Duodenal mucosa (tissue), 2 donors: ENCODE measurements at regions not wholly inside any gene's neighbourhood (a gene's known extent, or its start where the extent isn't known, plus 50 kb on each side); places are given as distances from the start of the nearest gene placed in this dataset.
"Not testable (repeated sequence)": the region's sequence is repeated elsewhere in the genome, so short reads cannot be mapped to it uniquely, and the experiment has no call there.

Source experiments
- H3K27ac ChIP-seq: one replicate; pipeline ENCODE4 v1.7.0; 2013; ENCODE audit warnings: low read depth, low read length
- H3K27me3 ChIP-seq, 2 donors: one replicate each; pipeline ENCODE4 v1.7.0; 2013; ENCODE audit warnings: low read length in 2 of 2, control low read depth in 1 of 2; ENCODE audit not compliant: insufficient read depth in 2 of 2, control insufficient read depth in 1 of 2
- H3K36me3 ChIP-seq, 2 donors: one replicate each; pipeline ENCODE4 v1.7.0; 2013; ENCODE audit warnings: low read length in 2 of 2, control low read depth in 1 of 2; ENCODE audit not compliant: insufficient read depth in 2 of 2, control insufficient read depth in 1 of 2
- H3K4me1 ChIP-seq, 2 donors: one replicate each; pipeline ENCODE4 v1.7.0; 2013; ENCODE audit warnings: low read length in 2 of 2, control low read depth in 1 of 2; ENCODE audit not compliant: insufficient read depth in 2 of 2, control insufficient read depth in 1 of 2
- H3K4me3 ChIP-seq, 2 donors: one replicate each; pipeline ENCODE4 v1.7.0; 2013; ENCODE audit warnings: low read length in 2 of 2, low read depth in 1 of 2
- H3K9ac ChIP-seq, 2 donors: one replicate each; pipeline ENCODE4 v1.7.0; 2013; ENCODE audit warnings: low read length in 2 of 2, low read depth in 1 of 2
- H3K9me3 ChIP-seq, 2 donors: one replicate each; pipeline ENCODE4 v1.7.0; 2013; ENCODE audit warnings: low read length in 2 of 2, control low read depth in 1 of 2; ENCODE audit not compliant: control insufficient read depth in 1 of 2

DNA sequence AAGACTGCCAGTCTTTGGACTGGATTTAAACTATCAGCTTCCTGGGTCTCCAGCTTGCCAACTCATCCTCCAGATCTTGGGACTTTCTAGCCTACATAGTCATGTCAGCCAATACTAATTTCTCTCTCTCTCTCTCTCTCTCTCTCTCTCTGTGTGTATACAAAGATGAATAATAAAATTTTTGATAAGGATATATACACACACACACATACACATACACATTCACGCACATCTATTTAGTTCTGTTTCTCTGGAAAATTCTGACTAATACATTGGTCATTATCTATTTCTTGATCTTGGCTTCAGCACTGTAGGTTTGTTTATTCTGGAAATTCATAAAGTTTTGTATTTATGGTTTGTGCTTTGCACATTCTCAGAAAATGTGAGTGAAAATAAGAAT is 1606.2 kb upstream of the NUDT12 start:
- Histone ChIP-seq H3K9me3 (peaks cover under 1 to 9% of the 10 kb centered on the region in 2 donors), H3K9ac (no peak overlapping the region), H3K4me1 (no peaks in the 10 kb centered on the region), H3K4me3 (no peak overlapping the region), H3K27ac (no peak overlapping the region), H3K36me3 (no peaks in the 10 kb centered on the region), H3K27me3 (no peaks in the 10 kb centered on the region)

DNA sequence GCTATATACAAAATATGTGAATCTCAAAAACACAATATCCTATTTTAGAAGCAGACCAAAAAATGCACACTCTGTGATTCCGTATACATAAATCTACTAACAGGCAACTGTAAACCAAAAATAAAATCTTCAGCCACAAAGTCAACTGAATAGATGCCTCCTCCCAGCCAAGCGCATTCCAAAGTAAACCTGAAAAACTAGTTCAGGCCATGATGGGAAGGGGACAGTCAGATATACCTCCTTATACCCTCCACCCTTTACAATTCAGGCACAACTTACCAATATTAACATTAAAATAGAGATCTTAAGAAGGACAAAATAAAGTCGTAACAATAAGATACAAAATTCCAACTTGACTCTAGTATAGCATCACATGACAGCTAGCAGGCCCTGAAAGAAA is 1604.5 kb upstream of the NUDT12 start:
- no peak overlapping the region for H3K9ac ChIP-seq
- H3K9me3 ChIP-seq = peaks cover 5 to 9% of the 10 kb centered on the region in 2 donors
- H3K36me3 ChIP-seq = no peaks in the 10 kb centered on the region
- H3K27ac ChIP-seq = no peak overlapping the region
- H3K27me3 ChIP-seq = no peaks in the 10 kb centered on the region
- no peak overlapping the region for H3K4me3 ChIP-seq
- no peaks in the 10 kb centered on the region for H3K4me1 ChIP-seq

DNA sequence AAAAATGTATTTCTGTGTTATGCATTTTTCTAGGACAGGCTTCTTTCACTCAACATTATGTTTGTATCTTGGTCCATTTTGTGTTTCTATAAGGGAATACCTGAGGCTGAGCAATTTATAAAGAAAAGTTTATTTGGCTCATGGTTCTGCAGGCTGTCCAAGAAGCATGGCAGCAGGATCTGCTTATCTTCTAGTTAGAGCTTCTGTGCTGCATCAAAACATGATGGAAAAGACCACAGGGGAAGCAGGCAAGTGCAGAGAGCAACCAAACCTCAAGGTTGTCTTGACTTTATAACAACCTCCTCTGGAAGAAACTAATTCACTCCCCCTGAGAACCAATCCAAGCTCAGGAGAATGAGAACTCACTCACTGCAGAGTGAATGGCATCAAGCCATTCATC is 1601.0 kb upstream of the NUDT12 start:
- H3K27me3 ChIP-seq = no peaks in the 10 kb centered on the region
- no peaks in the 10 kb centered on the region for H3K4me1 ChIP-seq
- no peaks in the 10 kb centered on the region for H3K36me3 ChIP-seq
- H3K4me3 ChIP-seq = no peak overlapping the region
- H3K9me3 ChIP-seq = peaks cover 4 to 10% of the 10 kb centered on the region in 2 donors
- no peak overlapping the region for H3K9ac ChIP-seq
- no peak overlapping the region for H3K27ac ChIP-seq

DNA sequence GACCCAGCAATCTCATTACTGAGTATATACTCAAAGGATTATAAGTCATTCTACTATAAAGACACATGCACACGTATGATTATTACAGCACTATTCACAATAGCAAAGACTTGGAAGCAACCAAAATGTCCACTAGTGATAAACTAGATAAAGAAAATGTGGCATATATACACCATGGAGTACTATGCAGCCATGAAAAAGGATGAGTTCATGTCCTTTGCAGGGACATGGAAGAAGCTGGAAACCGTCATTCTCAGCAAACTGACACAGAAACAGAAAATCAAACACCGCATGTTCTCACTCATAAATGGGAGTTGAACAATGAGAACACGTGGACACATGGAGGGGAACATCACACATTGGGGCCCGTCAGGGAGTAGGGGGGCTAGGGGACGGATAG is 1600.0 kb upstream of the NUDT12 start:
- H3K4me1 ChIP-seq, H3K27ac ChIP-seq, H3K4me3 ChIP-seq, H3K9ac ChIP-seq, H3K36me3 ChIP-seq, H3K9me3 ChIP-seq, H3K27me3 ChIP-seq: not testable (repeated sequence)

DNA sequence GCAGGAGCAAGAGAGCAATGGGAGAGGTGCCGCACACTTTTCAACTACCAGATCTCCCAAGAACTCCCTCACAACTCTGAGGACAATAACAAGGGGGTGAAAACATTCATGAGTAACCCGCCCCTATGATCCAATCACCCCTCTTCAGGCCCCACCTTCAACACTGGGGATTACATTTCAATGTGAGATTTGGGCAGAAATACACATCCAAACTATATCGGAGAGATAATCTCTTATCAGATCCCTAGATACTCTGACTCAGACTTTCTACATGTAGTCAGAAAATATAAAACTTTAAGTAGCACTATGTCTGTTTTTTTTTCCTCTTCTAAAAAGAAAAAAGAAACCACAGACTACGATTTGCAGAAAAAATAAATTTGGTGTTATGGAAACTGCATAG is 1595.9 kb upstream of the NUDT12 start:
- Histone ChIP-seq H3K27me3 (no peaks in the 10 kb centered on the region), H3K4me3 (no peak overlapping the region), H3K9me3 (peaks cover 7 to 10% of the 10 kb centered on the region in 2 donors), H3K4me1 (no peaks in the 10 kb centered on the region), H3K9ac (no peak overlapping the region), H3K27ac (no peak overlapping the region), H3K36me3 (no peaks in the 10 kb centered on the region)

DNA sequence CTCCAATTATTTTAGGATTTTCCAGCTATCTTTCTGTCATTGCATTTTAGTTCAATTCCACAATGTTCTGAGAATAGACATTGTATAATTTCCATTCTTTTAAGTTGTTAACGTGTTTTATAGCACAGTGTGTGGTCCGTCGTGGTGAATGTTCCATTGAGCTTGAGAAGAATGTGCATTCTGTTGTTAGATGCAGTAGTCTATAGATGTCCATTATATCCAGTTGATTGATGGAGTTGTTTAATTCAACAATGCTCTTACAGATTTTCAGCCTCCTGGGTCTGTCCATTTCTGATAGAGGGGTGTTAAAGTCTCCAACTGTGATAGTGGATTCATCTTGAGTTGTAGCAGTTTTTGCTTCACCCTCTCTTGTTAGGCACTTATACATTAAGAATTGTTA is 1587.7 kb upstream of the NUDT12 start:
- Histone ChIP-seq H3K9ac (no peak overlapping the region), H3K27me3 (no peaks in the 10 kb centered on the region), H3K4me3 (no peak overlapping the region), H3K27ac (no peak overlapping the region), H3K9me3 (peaks cover 0 to 3% of the 10 kb centered on the region in 2 donors), H3K36me3 (no peaks in the 10 kb centered on the region), H3K4me1 (no peaks in the 10 kb centered on the region)

DNA sequence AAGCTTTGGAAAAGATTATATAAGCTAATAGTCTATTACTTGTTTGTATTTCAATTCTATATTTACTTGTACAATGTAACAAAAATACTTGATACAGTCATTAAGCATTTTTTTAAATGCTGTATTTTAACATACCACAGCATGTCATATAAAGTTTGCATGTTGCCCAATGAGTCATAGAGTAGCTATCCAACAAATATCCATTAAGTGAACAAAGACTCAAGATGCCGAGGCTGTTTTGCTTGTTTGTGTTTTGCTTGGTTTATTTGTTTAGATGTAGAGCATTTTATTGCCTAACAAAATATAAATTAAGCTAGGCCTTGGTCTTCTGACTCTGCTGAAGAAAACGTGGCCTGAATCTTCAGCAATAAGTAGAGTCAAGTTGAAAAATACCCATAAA is 1584.3 kb upstream of the NUDT12 start:
- no peak overlapping the region for H3K4me3 ChIP-seq
- no peaks in the 10 kb centered on the region for H3K9me3 ChIP-seq
- no peak overlapping the region for H3K9ac ChIP-seq
- no peak overlapping the region for H3K27ac ChIP-seq
- H3K36me3 ChIP-seq = no peaks in the 10 kb centered on the region
- no peaks in the 10 kb centered on the region for H3K27me3 ChIP-seq
- no peaks in the 10 kb centered on the region for H3K4me1 ChIP-seq

DNA sequence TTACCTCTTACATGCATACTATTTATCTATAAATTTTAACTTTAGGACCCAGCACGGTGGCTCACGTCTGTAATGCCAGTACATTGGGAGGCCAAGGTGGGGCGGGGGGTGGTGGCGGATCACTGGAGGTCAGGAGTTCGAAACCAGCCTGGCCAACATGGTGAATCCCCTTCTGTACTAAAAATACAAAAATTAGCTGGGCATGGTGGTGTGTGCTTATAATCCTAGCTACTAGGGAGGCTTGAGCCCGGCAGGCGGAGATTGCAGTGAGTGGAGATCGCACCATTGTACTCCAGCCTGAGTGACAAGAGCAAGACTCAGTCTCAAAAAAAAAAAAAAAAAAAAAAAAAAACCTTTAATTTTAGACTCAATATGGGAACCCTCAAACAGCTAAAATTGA is 1582.6 kb upstream of the NUDT12 start:
- H3K9me3 ChIP-seq = no peaks in the 10 kb centered on the region
- no peak overlapping the region for H3K27ac ChIP-seq
- H3K4me1 ChIP-seq = no peaks in the 10 kb centered on the region
- no peak overlapping the region for H3K4me3 ChIP-seq
- H3K27me3 ChIP-seq = no peaks in the 10 kb centered on the region
- no peaks in the 10 kb centered on the region for H3K36me3 ChIP-seq
- no peak overlapping the region for H3K9ac ChIP-seq

DNA sequence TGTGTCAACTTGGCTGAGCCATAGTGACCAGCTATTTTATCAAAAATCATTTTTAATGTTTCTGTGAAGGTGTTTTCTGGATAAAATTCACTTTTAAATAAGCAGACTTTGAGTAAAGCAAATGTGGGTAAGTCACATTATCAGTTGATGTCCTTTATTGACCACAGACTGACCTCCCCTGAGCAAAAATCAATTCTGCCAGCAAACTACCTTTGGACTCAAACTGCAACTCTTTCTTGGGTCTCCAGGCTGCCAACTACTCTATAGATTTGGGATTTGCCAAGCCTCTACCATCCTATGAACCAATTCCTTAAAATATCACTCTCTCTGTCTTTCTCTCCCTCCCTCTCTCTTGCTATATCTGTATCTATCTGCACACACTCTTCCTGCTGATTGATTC is 1571.7 kb upstream of the NUDT12 start:
- Histone ChIP-seq H3K9me3 (peaks cover 0 to 5% of the 10 kb centered on the region in 2 donors), H3K4me3 (no peak overlapping the region), H3K9ac (no peak overlapping the region)

DNA sequence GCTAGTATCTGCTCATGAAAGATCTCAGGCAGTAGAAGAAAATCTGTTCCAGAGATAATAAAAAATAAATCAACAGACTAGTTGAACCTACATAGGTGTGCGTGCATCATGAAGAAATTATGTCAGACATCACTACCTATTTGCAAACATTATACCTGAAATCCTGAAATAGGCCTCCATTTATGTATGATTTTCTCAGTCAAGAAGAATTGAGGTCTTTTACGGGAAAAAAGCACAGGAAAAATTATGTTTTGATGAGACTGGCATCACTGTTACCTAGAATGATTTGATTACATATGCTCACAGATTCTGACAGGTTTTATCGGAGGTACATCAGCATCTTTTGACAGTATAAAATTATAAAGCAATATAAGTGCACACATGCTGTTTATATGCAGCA is 1570.5 kb upstream of the NUDT12 start:
- no peak overlapping the region for H3K9ac ChIP-seq
- H3K4me3 ChIP-seq = no peak overlapping the region
- no peaks in the 10 kb centered on the region for H3K27me3 ChIP-seq
- no peak overlapping the region for H3K27ac ChIP-seq
- H3K4me1 ChIP-seq = no peaks in the 10 kb centered on the region
- peaks cover 0 to 5% of the 10 kb centered on the region in 2 donors for H3K9me3 ChIP-seq
- no peaks in the 10 kb centered on the region for H3K36me3 ChIP-seq

More for the DNA sequence above, 1571.7 kb upstream of the NUDT12 start:
- Histone ChIP-seq H3K36me3 (no peaks in the 10 kb centered on the region), H3K4me1 (no peaks in the 10 kb centered on the region), H3K27me3 (no peaks in the 10 kb centered on the region), H3K27ac (no peak overlapping the region)

DNA sequence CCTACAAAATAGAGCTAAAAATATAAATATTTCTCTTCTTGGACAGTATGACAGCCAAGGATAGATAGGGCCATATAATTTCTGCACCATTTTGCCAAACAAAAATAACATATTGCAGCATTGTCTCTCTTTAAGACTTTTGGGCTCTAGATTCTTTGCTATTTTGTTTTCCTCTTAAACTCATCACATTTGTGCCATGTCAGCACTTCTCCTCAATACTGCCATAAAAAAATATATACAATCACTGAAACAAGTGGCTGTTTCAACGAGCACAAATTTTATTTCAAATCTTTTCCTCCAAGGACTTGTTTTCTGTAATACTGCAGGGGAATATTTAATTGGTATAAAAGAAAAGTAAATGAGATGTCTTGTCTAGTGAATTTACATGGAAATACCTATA is 1570.0 kb upstream of the NUDT12 start:
- no peaks in the 10 kb centered on the region for H3K4me1 ChIP-seq
- no peak overlapping the region for H3K27ac ChIP-seq
- H3K4me3 ChIP-seq = no peak overlapping the region
- H3K36me3 ChIP-seq = no peaks in the 10 kb centered on the region
- H3K9ac ChIP-seq = no peak overlapping the region
- peaks cover 0 to 5% of the 10 kb centered on the region in 2 donors for H3K9me3 ChIP-seq
- no peaks in the 10 kb centered on the region for H3K27me3 ChIP-seq
